Mucosa of descending colon (tissue), 3 donors: ENCODE measurements at regions not wholly inside any gene's neighbourhood (a gene's known extent, or its start where the extent isn't known, plus 50 kb on each side); places are given as distances from the start of the nearest gene placed in this dataset.

Experiments used
- ATAC-seq: fragments of 200-7000 bp; cut with Tn5 transposase; one replicate; pipeline ENCODE4 v1.9.1; 2020; ENCODE audit warnings: mild to moderate bottlenecking, moderate library complexity
- DNase-seq, 3 donors: peaks; one replicate each; pipeline ENCODE4 v3.0.0-alpha.2; 2020
- H3K36me3 ChIP-seq: fragments of 200-600 bp; one replicate; pipeline ENCODE4 v1.8.0; 2021; ENCODE audit warnings: low read depth, mild to moderate bottlenecking
- H3K4me1 ChIP-seq: fragments of 200-600 bp; one replicate; pipeline ENCODE4 v1.8.0; 2021; ENCODE audit warnings: low read depth, mild to moderate bottlenecking
- H3K4me3 ChIP-seq: fragments of 200-600 bp; one replicate; pipeline ENCODE4 v1.8.0; 2021; ENCODE audit warnings: mild to moderate bottlenecking
- H3K9me3 ChIP-seq: fragments of 200-600 bp; one replicate; pipeline ENCODE4 v1.8.0; 2021; ENCODE audit warnings: mild to moderate bottlenecking
- intact Hi-C, 2 donors: fragments of 100-400 bp; cut with DNase I in 1 of 2; cut with micrococcal nuclease in 1 of 2; formaldehyde crosslinking; loops; one replicate each; pipeline versions ENCODE4 v1.11.0 to v1.11.1; 2022; cut with DNase I, micrococcal nuclease
- TF ChIP-seq, protein P1 (sequence below): fragments of 200-600 bp; IDR thresholded peaks from one replicate; pipeline ENCODE4 v1.8.0; 2022; ENCODE audit warnings: antibody characterized with exemption, mild to moderate bottlenecking
- donor health status: DM: no; HTN: no; CAD: no; lungs with moderate emphysema.
- donor health status: DM: no; HTN: no; CAD: no.
- donor health status: DM: no; HTN: yes; CAD: no.

DNA sequence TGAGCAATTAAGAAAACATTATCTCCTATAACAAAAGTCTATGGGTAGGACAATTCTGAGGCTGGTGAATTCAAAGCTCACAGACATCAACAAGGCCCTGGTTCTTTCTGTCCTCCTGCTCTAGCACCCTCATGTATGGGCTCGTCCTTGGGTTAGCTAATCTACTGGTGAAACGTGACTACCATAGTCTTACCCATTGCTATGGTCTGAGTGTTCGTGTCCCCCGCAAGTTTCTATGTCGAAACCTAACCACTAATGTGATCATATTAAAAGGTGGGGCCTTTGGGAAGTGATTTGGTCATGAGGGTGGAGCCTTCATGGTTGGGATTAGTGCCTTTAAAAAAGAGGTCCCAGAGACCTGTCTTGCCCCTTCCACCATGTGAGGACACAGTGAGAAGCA is 564.7 kb downstream of the TNS1 start:
- ATAC-seq (no peak), DNase-seq (no peak)
- no peaks in the 10 kb centered on the region for H3K9me3 ChIP-seq
- H3K36me3 ChIP-seq, result no peaks in the 10 kb centered on the region
- H3K4me1 ChIP-seq, result no peaks in the 10 kb centered on the region
- no peak overlapping the region for H3K4me3 ChIP-seq
- TF ChIP-seq, protein P1, sequence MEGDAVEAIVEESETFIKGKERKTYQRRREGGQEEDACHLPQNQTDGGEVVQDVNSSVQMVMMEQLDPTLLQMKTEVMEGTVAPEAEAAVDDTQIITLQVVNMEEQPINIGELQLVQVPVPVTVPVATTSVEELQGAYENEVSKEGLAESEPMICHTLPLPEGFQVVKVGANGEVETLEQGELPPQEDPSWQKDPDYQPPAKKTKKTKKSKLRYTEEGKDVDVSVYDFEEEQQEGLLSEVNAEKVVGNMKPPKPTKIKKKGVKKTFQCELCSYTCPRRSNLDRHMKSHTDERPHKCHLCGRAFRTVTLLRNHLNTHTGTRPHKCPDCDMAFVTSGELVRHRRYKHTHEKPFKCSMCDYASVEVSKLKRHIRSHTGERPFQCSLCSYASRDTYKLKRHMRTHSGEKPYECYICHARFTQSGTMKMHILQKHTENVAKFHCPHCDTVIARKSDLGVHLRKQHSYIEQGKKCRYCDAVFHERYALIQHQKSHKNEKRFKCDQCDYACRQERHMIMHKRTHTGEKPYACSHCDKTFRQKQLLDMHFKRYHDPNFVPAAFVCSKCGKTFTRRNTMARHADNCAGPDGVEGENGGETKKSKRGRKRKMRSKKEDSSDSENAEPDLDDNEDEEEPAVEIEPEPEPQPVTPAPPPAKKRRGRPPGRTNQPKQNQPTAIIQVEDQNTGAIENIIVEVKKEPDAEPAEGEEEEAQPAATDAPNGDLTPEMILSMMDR, result no peak
- intact Hi-C loops, result loop anchor here in 1 of 2 donors (10.0 kb wide), 1 partner anchor 103 kb away; no protein-coding TSS in a partner anchor

GRCh38 chr2:217437290-217437870 is 565.4 kb downstream of the TNS1 start:
- Histone ChIP-seq H3K36me3 (no peaks in the 10 kb centered on the region), H3K4me1 (no peaks in the 10 kb centered on the region), H3K4me3 (no peak overlapping the region), H3K9me3 (no peaks in the 10 kb centered on the region)
- intact Hi-C loops, result loop anchor here in 1 of 2 donors (10.0 kb wide), 1 partner anchor 103 kb away; no protein-coding TSS in a partner anchor
- TF ChIP-seq, protein P1, result no peak
- DNase-seq, result peak in 1 of 3 donors; percentile 32
- ATAC-seq, result no peak

DNA sequence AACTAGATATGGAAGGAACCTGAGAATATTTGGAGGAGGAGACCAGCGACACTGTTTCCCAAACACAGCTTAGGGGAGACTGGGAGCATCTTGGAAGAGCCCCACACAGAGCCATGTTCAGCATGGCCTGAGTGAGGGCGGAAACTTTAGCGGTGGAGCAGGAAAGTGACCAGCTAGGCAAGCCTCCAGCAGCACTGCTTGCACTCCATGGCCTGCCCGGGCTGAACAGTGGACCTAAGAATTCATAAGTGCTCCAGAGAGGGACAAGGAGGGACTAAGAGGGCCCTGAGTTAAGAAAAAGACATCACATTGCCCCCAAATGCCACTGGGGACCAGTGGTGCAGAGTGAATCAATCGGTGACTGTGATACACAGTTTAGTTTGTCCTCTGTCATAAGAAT is 566.4 kb downstream of the TNS1 start:
- TF ChIP-seq, protein P1, result no peak
- H3K4me1 ChIP-seq, result no peaks in the 10 kb centered on the region
- ATAC-seq, result no peak
- no peak overlapping the region for H3K4me3 ChIP-seq
- no peaks in the 10 kb centered on the region for H3K36me3 ChIP-seq
- DNase-seq, result no peak
- no peaks in the 10 kb centered on the region for H3K9me3 ChIP-seq
- intact Hi-C loops, result loop anchor here in 1 of 2 donors (10.0 kb wide), 1 partner anchor 102 kb away; no protein-coding TSS in a partner anchor

GRCh38 chr2:217434180-217434975 is 568.4 kb downstream of the TNS1 start:
- intact Hi-C loops, result loop anchor here in 1 of 2 donors (10.0 kb wide), 1 partner anchor 100 kb away; no protein-coding TSS in a partner anchor
- ATAC-seq (peak; percentile 93), DNase-seq (peak; percentile 61 to 72 (median 71))
- no peaks in the 10 kb centered on the region for H3K36me3 ChIP-seq
- no peaks in the 10 kb centered on the region for H3K9me3 ChIP-seq
- H3K4me1 ChIP-seq, result no peaks in the 10 kb centered on the region
- TF ChIP-seq, protein P1, result no peak
- H3K4me3 ChIP-seq, result no peak overlapping the region

GRCh38 chr2:217433522-217433921 is 569.3 kb downstream of the TNS1 start:
- DNase-seq (no peak), ATAC-seq (no peak)
- H3K36me3 ChIP-seq, result no peaks in the 10 kb centered on the region
- no peak overlapping the region for H3K4me3 ChIP-seq
- TF ChIP-seq, protein P1, result no peak
- H3K9me3 ChIP-seq, result no peaks in the 10 kb centered on the region
- intact Hi-C loops, result loop anchor here in 1 of 2 donors (10.0 kb wide), 1 partner anchor 99 kb away; no protein-coding TSS in a partner anchor
- H3K4me1 ChIP-seq, result no peaks in the 10 kb centered on the region
